IMR-90 (cell line): ENCODE measurements at regions not wholly inside any gene's neighbourhood (a gene's known extent, or its start where the extent isn't known, plus 50 kb on each side); places are given as distances from the start of the nearest gene placed in this dataset.

ENCODE experiments used
- ATAC-seq: fragments of 200-7000 bp; cut with Tn5 transposase; 2 replicates; pipeline ENCODE4 v1.9.1; 2020; ENCODE audit warnings: low read depth, mild to moderate bottlenecking, moderate library complexity
- BruUV-seq: library from RNA; stranded (reverse); fragments of 400-500 nt; replicated peaks from 2 replicates; lab custom pipeline; 2021; lab: Mats Ljungman, UMichigan
- CTCF ChIA-PET: fragments of 300-600 bp; formaldehyde crosslinking; extraction: SDS; loops from one replicate; lab custom pipeline; 2021; ENCODE audit warnings: antibody characterized with exemption; lab: Yijun Ruan, JAX
- POLR2A ChIA-PET: fragments of 300-600 bp; sonication (Branson Sonifier 250); formaldehyde crosslinking; loops from one replicate; lab custom pipeline; 2022; ENCODE audit warnings: antibody characterized with exemption; ENCODE audit not compliant: unreplicated experiment; lab: Charles Lee
- DNase-seq: peaks from one replicate; pipeline ENCODE4 v3.0.0; 2013
- H2AFZ ChIP-seq: replicated peaks from 2 replicates; pipeline ENCODE3; 2013; ENCODE audit warnings: low read length, mild to moderate bottlenecking; ENCODE audit not compliant: poor library complexity
- H2AK5ac ChIP-seq: 2 replicates; pipeline ENCODE4 v1.6.1; 2013; ENCODE audit warnings: low read depth, low read length, inconsistent platforms
- H2AK9ac ChIP-seq: replicated peaks from 2 replicates; pipeline ENCODE3; 2013; ENCODE audit warnings: mild to moderate bottlenecking, low read depth, low read length, moderate library complexity; ENCODE audit not compliant: poor library complexity
- H2BK120ac ChIP-seq: 2 replicates; pipeline ENCODE4 v1.6.1; 2013; ENCODE audit warnings: low read depth, low read length, inconsistent platforms
- H2BK15ac ChIP-seq: 3 replicates; pipeline ENCODE4 v1.6.1; 2013; ENCODE audit warnings: low read depth, low read length, inconsistent platforms
- H2BK20ac ChIP-seq: 2 replicates; pipeline ENCODE4 v1.6.1; 2013; ENCODE audit warnings: low read depth, mild to moderate bottlenecking, inconsistent platforms, low read length, moderate library complexity
- H2BK5ac ChIP-seq: 2 replicates; pipeline ENCODE4 v1.6.1; 2013; ENCODE audit warnings: mild to moderate bottlenecking, low read depth, low read length, inconsistent platforms; ENCODE audit not compliant: poor library complexity, severe bottlenecking
- H3K14ac ChIP-seq: replicated peaks from 2 replicates; pipeline ENCODE4 v1.6.1; 2013; ENCODE audit warnings: low read depth, low read length, inconsistent platforms
- H3K18ac ChIP-seq: 2 replicates; pipeline ENCODE4 v1.6.1; 2013; ENCODE audit warnings: low read depth, low read length, control low read depth
- H3K23ac ChIP-seq: 2 replicates; pipeline ENCODE4 v1.6.1; 2013; ENCODE audit warnings: low read depth, low read length, inconsistent platforms
- H3K27ac ChIP-seq: 2 replicates; pipeline ENCODE4 v1.5.1; 2013; ENCODE audit warnings: mild to moderate bottlenecking, control low read depth, low read length; ENCODE audit not compliant: insufficient read depth
- H3K27me3 ChIP-seq: 2 replicates; pipeline ENCODE4 v1.6.1; 2013; ENCODE audit warnings: low read length; ENCODE audit not compliant: control insufficient read depth, insufficient read depth
- H3K36me3 ChIP-seq: 2 replicates; pipeline ENCODE4 v1.6.1; 2013; ENCODE audit warnings: low read length, mixed read lengths; ENCODE audit not compliant: control insufficient read depth, insufficient read depth
- H3K4ac ChIP-seq: 2 replicates; pipeline ENCODE4 v1.6.1; 2013; ENCODE audit warnings: low read depth, low read length, inconsistent platforms
- H3K4me1 ChIP-seq: 2 replicates; pipeline ENCODE4 v1.6.1; 2013; ENCODE audit warnings: low read length, mixed read lengths; ENCODE audit not compliant: control insufficient read depth, insufficient read depth
- H3K4me2 ChIP-seq: 2 replicates; pipeline ENCODE4 v1.6.1; 2013; ENCODE audit warnings: low read depth, mild to moderate bottlenecking, control low read depth, low read length, moderate library complexity
- H3K4me3 ChIP-seq: 2 replicates; pipeline ENCODE4 v1.5.1; 2013; ENCODE audit warnings: low read depth, mild to moderate bottlenecking, control low read depth, low read length, moderate library complexity; ENCODE audit not compliant: insufficient read depth
- H3K56ac ChIP-seq: 2 replicates; pipeline ENCODE4 v1.6.1; 2013; ENCODE audit warnings: low read length, inconsistent platforms; ENCODE audit not compliant: insufficient read depth; ENCODE audit errors: extremely low read depth
- H3K79me1 ChIP-seq, 2 experiments: 2 replicates each; pipeline ENCODE4 v1.6.1; 2013; ENCODE audit warnings: low read length in 2 of 2, inconsistent platforms in 1 of 2, low read depth in 1 of 2
- H3K9ac ChIP-seq: 2 replicates; pipeline ENCODE4 v1.6.1; 2013; ENCODE audit warnings: low read depth, low read length, control low read depth
- H3K9me1 ChIP-seq: 2 replicates; pipeline ENCODE4 v1.6.1; 2013; ENCODE audit warnings: low read length, inconsistent platforms; ENCODE audit not compliant: insufficient read depth
- H3K9me3 ChIP-seq: 2 replicates; pipeline ENCODE4 v1.6.1; 2013; ENCODE audit warnings: low read length; ENCODE audit not compliant: control insufficient read depth, insufficient read depth
- H4K20me1 ChIP-seq: 2 replicates; pipeline ENCODE4 v1.6.1; 2013; ENCODE audit warnings: low read length, inconsistent platforms; ENCODE audit not compliant: insufficient read depth
- H4K5ac ChIP-seq: 2 replicates; pipeline ENCODE4 v1.6.1; 2013; ENCODE audit warnings: mild to moderate bottlenecking, low read depth, low read length, control low read depth
- H4K8ac ChIP-seq, 2 experiments: 2 replicates each; pipeline ENCODE4 v1.6.1; 2013; ENCODE audit warnings: low read depth in 2 of 2, low read length in 2 of 2, control low read depth in 1 of 2, inconsistent platforms in 1 of 2
- H4K91ac ChIP-seq: 2 replicates; pipeline ENCODE4 v1.6.1; 2013; ENCODE audit warnings: low read depth, low read length, inconsistent platforms; ENCODE audit not compliant: insufficient read depth
- CEBPB ChIP-seq: IDR thresholded peaks from 2 replicates; pipeline ENCODE4 v1.6.1; 2012; ENCODE audit warnings: low read depth, low read length, improper control_type of control experiment
- CHD1 ChIP-seq: IDR thresholded peaks from 2 replicates; pipeline ENCODE4 v1.6.1; 2012; ENCODE audit warnings: low read depth, low read length, improper control_type of control experiment
- FOS ChIP-seq: fragments of 150-350 bp; IDR thresholded peaks from 2 replicates; pipeline ENCODE4 v1.6.1; 2016; ENCODE audit warnings: low read depth, low read length
- RAD21 ChIP-seq: IDR thresholded peaks from 2 replicates; pipeline ENCODE4 v1.6.1; 2012; ENCODE audit warnings: low read length, improper control_type of control experiment
- WGBS, 2 experiments: methylation state at CpG; one replicate each; pipeline versions ENCODE4 v1.1.5 to v1.1.7; 2013; ENCODE audit warnings: missing lambda C conversion rate in 2 of 2; ENCODE audit not compliant: insufficient read length in 1 of 2; ENCODE audit errors: extremely low coverage in 2 of 2; 5-methylcytosine and 5-hydroxymethylcytosine counted together
- dilution Hi-C: fragments of 300-500 bp; cut with HindIII; formaldehyde crosslinking; loops from one replicate; pipeline ENCODE4 v1.14.3; 2018; ENCODE audit warnings: low sequenced_read_pairs; ENCODE audit not compliant: unreplicated experiment
- in situ Hi-C: fragments of 300-500 bp; cut with MboI; formaldehyde crosslinking; loops from 3 replicates; pipeline ENCODE4 v1.14.3; 2019; ENCODE audit warnings: low sequenced_read_pairs, inconsistent platforms, mixed read lengths
- intact Hi-C: fragments of 100-400 bp; cut with micrococcal nuclease; formaldehyde crosslinking; loops from 2 replicates; pipeline ENCODE4 v1.10.0; 2022

DNA sequence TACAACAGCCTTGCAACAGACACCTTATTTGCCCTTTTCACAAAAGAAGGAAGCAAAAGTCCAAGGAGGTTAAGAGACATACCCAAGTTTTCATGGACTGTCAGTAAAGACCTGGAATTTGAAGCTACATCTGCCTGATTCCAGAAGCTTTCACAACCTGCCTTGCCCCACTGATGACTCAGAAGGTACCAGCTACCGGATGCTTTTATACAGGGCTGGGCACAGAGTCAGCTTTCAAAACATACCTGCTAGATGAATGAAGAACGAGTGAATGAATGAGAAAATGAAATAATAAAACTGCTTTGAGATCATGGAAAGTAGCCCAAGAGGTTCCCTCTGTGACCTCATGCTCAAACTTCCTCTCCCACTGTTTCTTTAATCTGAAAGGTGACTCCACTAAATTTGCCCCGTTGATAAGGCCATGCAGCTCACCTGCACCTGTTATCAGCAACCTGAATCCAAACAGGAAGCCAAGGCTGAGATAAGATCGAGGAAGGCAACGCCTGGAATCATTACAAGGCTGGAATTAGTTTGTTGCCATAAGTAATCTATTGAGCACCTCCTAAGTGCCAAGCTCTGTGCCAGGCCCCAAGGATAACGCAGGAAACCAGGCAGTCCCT, 151.5 kb downstream of the WDR11 start:
- Histone ChIP-seq H4K8ac (no peak overlapping the region), H3K27ac (no peak overlapping the region), H2BK5ac (no peak overlapping the region), H3K27me3 (no peaks in the 10 kb centered on the region), H3K9ac (no peak overlapping the region), H2AK9ac (no peak overlapping the region), H3K23ac (no peak overlapping the region), H3K4me2 (no peak overlapping the region), H3K18ac (no peak overlapping the region), H4K5ac (no peak overlapping the region), H2BK20ac (no peak overlapping the region), H2AFZ (no peak overlapping the region), H3K79me1 (no peaks in the 10 kb centered on the region), H4K91ac (no peak overlapping the region), H2AK5ac (no peak overlapping the region), H3K36me3 (no peaks in the 10 kb centered on the region), H4K20me1 (no peaks in the 10 kb centered on the region), H3K4me1 (no peaks in the 10 kb centered on the region), H3K56ac (no peak overlapping the region), H3K9me1 (no peaks in the 10 kb centered on the region), H2BK15ac (no peak overlapping the region), H3K9me3 (peaks cover 38% of the 10 kb centered on the region), H3K4me3 (no peak overlapping the region), H3K4ac (no peak overlapping the region), H2BK120ac (no peak overlapping the region), H3K14ac (no peak overlapping the region)
- POLR2A ChIA-PET: no interaction called here
- in situ Hi-C loops (no loop called here), dilution Hi-C loops (no loop called here), intact Hi-C loops (no loop called here)
- WGBS, 2 experiments: 14% methylated on average over 1 of the region's 6 CpGs; no CpG with 5 or more reads in 1 of the 2 experiments
- TF ChIP-seq CHD1 (no peak), RAD21 (no peak), CEBPB (no peak), FOS (no peak)
- no TSS peak for BruUV-seq
- CTCF ChIA-PET: no interaction called here
- DNase-seq (no peak), ATAC-seq (no peak)
